Fibroblast of lung (primary cell): ENCODE measurements at regions not wholly inside any gene's neighbourhood (a gene's known extent, or its start where the extent isn't known, plus 50 kb on each side); places are given as distances from the start of the nearest gene placed in this dataset.
A peak's percentile ranks its signal among the peaks of the same experiment; 100 is the strongest.

Source experiments
- DNase-seq, 2 donors: peaks; one replicate each; pipeline versions ENCODE4 v3.0.0 to v3.0.0-alpha.2; 2010; ENCODE audit warnings: low read depth in 2 of 2
- H2AFZ ChIP-seq: 2 replicates; pipeline ENCODE4 v1.5.1; 2012; ENCODE audit warnings: low read length, control low read depth, inconsistent platforms
- H3K27ac ChIP-seq: 2 replicates; pipeline ENCODE4 v1.5.1; 2011; ENCODE audit warnings: low read length, control low read depth; ENCODE audit not compliant: insufficient read depth
- H3K27me3 ChIP-seq: 2 replicates; pipeline ENCODE4 v1.5.1; 2011; ENCODE audit warnings: mild to moderate bottlenecking, low read length; ENCODE audit not compliant: control insufficient read depth, insufficient read depth
- H3K36me3 ChIP-seq: 2 replicates; pipeline ENCODE4 v1.5.1; 2011; ENCODE audit warnings: low read length; ENCODE audit not compliant: control insufficient read depth, insufficient read depth
- H3K4me1 ChIP-seq: 2 replicates; pipeline ENCODE4 v1.5.1; 2011; ENCODE audit warnings: low read length; ENCODE audit not compliant: control insufficient read depth, insufficient read depth; ENCODE audit errors: extremely low read depth
- H3K4me2 ChIP-seq: 2 replicates; pipeline ENCODE4 v1.5.1; 2011; ENCODE audit warnings: low read length, control low read depth; ENCODE audit not compliant: insufficient read depth; ENCODE audit errors: extremely low read depth
- H3K4me3 ChIP-seq, 4 experiments: fragments of 200-600 bp in 1 of 4; sonication (generic) in 1 of 4; replicated peaks in 1 of 4; 2 replicates each; pipeline ENCODE4 v1.5.1; 2011 to 2016; ENCODE audit warnings: low read length in 4 of 4, low read depth in 3 of 4, mild to moderate bottlenecking in 3 of 4, control low read depth in 2 of 4, inconsistent platforms in 1 of 4, mixed read lengths in 1 of 4; ENCODE audit not compliant: insufficient read depth in 1 of 4; ENCODE audit errors: control extremely low read depth in 1 of 4
- H3K79me2 ChIP-seq: 2 replicates; pipeline ENCODE4 v1.5.1; 2012; ENCODE audit warnings: mild to moderate bottlenecking, low read length, inconsistent platforms; ENCODE audit not compliant: control insufficient read depth, insufficient read depth
- H3K9ac ChIP-seq: 2 replicates; pipeline ENCODE4 v1.5.1; 2011; ENCODE audit warnings: mild to moderate bottlenecking, low read length, control low read depth; ENCODE audit not compliant: insufficient read depth
- H3K9me3 ChIP-seq: 2 replicates; pipeline ENCODE4 v1.5.1; 2012; ENCODE audit warnings: low read depth, low read length; ENCODE audit not compliant: control insufficient read depth, insufficient read depth
- H4K20me1 ChIP-seq: 2 replicates; pipeline ENCODE4 v1.5.1; 2011; ENCODE audit warnings: low read length; ENCODE audit not compliant: control insufficient read depth, insufficient read depth; ENCODE audit errors: extremely low read depth
- CTCF ChIP-seq, 2 donors: IDR thresholded peaks in 1 of 2; conservative IDR thresholded peaks in 1 of 2; 1 replicate in 1 of 2; 2 replicates in 1 of 2; pipeline ENCODE4 v1.5.1; 2011 to 2012; ENCODE audit warnings: low read length in 2 of 2, control low read depth in 1 of 2, inconsistent platforms in 1 of 2, low read depth in 1 of 2, mild to moderate bottlenecking in 1 of 2
- EZH2 ChIP-seq: IDR thresholded peaks from 2 replicates; pipeline ENCODE4 v1.5.1; 2012; ENCODE audit warnings: low read length, control low read depth, mild to moderate bottlenecking; ENCODE audit errors: missing control alignments

- no peak overlapping the region for H3K9ac ChIP-seq
- H3K36me3 ChIP-seq: no peaks in the 10 kb centered on the region
- H3K4me2 ChIP-seq: no peak overlapping the region
- H4K20me1 ChIP-seq: no peaks in the 10 kb centered on the region
- peak; percentile 10 to 18 for DNase-seq
- H3K27ac ChIP-seq: no peak overlapping the region
- no peaks in the 10 kb centered on the region for H3K9me3 ChIP-seq
- no peaks in the 10 kb centered on the region for H3K79me2 ChIP-seq
- no peaks in the 10 kb centered on the region for H3K27me3 ChIP-seq
- TF ChIP-seq EZH2: no peak
- TF ChIP-seq CTCF (conservative IDR thresholded peaks at IDR 0.05 in 1 of 2, IDR thresholded peaks at IDR 0.05 in 1 of 2; ENCODE audit: low read depth in 1 of 2, low read length in 2 of 2): peak; percentile 26 to 38
- H2AFZ ChIP-seq: no peak overlapping the region
- no peak overlapping the region for H3K4me3 ChIP-seq
- H3K4me1 ChIP-seq: no peaks in the 10 kb centered on the region
These were observed 76.0 kb downstream of the CHD9NB start for GRCh38 chr16:52976539-52977167.

- Histone ChIP-seq H3K36me3 (no peaks in the 10 kb centered on the region), H3K79me2 (no peaks in the 10 kb centered on the region), H3K27me3 (no peaks in the 10 kb centered on the region), H3K4me2 (no peak overlapping the region), H3K4me1 (no peaks in the 10 kb centered on the region), H4K20me1 (no peaks in the 10 kb centered on the region), H3K9me3 (no peaks in the 10 kb centered on the region), H3K27ac (no peak overlapping the region), H3K4me3 (no peak overlapping the region), H2AFZ (no peak overlapping the region), H3K9ac (no peak overlapping the region)
- no peak for TF ChIP-seq CTCF (conservative IDR thresholded peaks at IDR 0.05 in 1 of 2, IDR thresholded peaks at IDR 0.05 in 1 of 2; ENCODE audit: low read depth in 1 of 2, low read length in 2 of 2)
- no peak for TF ChIP-seq EZH2
- no peak for DNase-seq
These were observed 85.0 kb downstream of the CHD9NB start for GRCh38 chr16:52967744-52968143.

DNA sequence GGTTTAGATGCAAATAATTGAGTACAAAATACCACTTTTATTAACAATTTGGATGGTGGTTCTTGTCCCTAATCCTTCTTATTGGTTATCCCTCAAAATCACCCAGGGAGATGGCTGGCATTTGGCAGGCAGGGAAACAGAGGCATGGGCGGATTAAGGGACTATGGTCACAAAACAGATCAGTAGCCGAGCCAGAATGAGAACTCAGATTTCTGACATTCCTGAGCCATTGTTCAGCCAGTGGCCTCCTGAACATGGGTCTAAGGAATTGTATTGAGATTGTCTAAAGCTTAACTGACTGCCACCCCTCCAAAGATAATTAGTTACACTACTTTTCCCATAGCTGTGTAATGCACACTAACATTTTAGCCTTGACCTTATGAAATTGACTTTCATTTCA is 88.4 kb downstream of the CHD9NB start:
- DNase-seq: peak in 1 of 2 donors; percentile 8
- no peak overlapping the region for H3K4me3 ChIP-seq
- no peaks in the 10 kb centered on the region for H3K4me1 ChIP-seq

More for the DNA sequence above, 88.4 kb downstream of the CHD9NB start:
- Histone ChIP-seq H3K9ac (no peak overlapping the region), H3K9me3 (no peaks in the 10 kb centered on the region), H3K79me2 (no peaks in the 10 kb centered on the region), H3K27ac (no peak overlapping the region), H4K20me1 (no peaks in the 10 kb centered on the region), H3K36me3 (no peaks in the 10 kb centered on the region), H2AFZ (no peak overlapping the region), H3K4me2 (no peak overlapping the region), H3K27me3 (no peaks in the 10 kb centered on the region)
- TF ChIP-seq CTCF (conservative IDR thresholded peaks at IDR 0.05 in 1 of 2, IDR thresholded peaks at IDR 0.05 in 1 of 2; ENCODE audit: low read depth in 1 of 2, low read length in 2 of 2) (no peak), EZH2 (no peak)
